HG03354 (cell line): ENCODE measurements at regions not wholly inside any gene's neighbourhood (a gene's known extent, or its start where the extent isn't known, plus 50 kb on each side); places are given as distances from the start of the nearest gene placed in this dataset.

ENCODE experiments used
- ATAC-seq: cut with Tn5 transposase; IDR thresholded peaks from one replicate; pipeline ENCODE4 v1.9.1; 2021; ENCODE audit warnings: mild to moderate bottlenecking; ENCODE audit not compliant: unreplicated experiment, poor library complexity, severe bottlenecking

- no peak for ATAC-seq
These were observed 148.2 kb downstream of the CAAP1 start for GRCh38 chr9:26744191-26744965.

GRCh38 chr9:26742828-26743476 is 149.7 kb downstream of the CAAP1 start:
- ATAC-seq = no peak

- no peak for ATAC-seq
These were observed 157.4 kb downstream of the CAAP1 start for GRCh38 chr9:26735160-26735559.

GRCh38 chr9:26729187-26729586 is 163.4 kb downstream of the CAAP1 start:
- no peak for ATAC-seq

- peak; percentile 80 for ATAC-seq
These were observed 165.1 kb downstream of the CAAP1 start for GRCh38 chr9:26727471-26727870.

GRCh38 chr9:26725573-26725972 is 167.0 kb downstream of the CAAP1 start:
- ATAC-seq = no peak

GRCh38 chr9:26723486-26723885 is 169.1 kb downstream of the CAAP1 start:
- peak; percentile 78 for ATAC-seq

- no peak for ATAC-seq
These were observed 169.8 kb downstream of the CAAP1 start for GRCh38 chr9:26722755-26723154.

- ATAC-seq = no peak
These were observed 182.6 kb downstream of the CAAP1 start for GRCh38 chr9:26710008-26710407.

- no peak for ATAC-seq
These were observed 186.4 kb downstream of the CAAP1 start for GRCh38 chr9:26706223-26706622.

- ATAC-seq = no peak
These were observed 197.3 kb downstream of the CAAP1 start for GRCh38 chr9:26695298-26695622.

GRCh38 chr9:26694381-26695297 is 198.0 kb downstream of the CAAP1 start:
- no peak for ATAC-seq

GRCh38 chr9:26689041-26689440 is 203.6 kb downstream of the CAAP1 start:
- no peak for ATAC-seq

GRCh38 chr9:26687421-26687820 is 205.2 kb downstream of the CAAP1 start:
- no peak for ATAC-seq

GRCh38 chr9:26685818-26686217 is 206.8 kb downstream of the CAAP1 start:
- ATAC-seq = no peak

GRCh38 chr9:26684029-26684428 is 208.6 kb downstream of the CAAP1 start:
- ATAC-seq = no peak

GRCh38 chr9:26682796-26683496 is 209.7 kb downstream of the CAAP1 start:
- no peak for ATAC-seq

- no peak for ATAC-seq
These were observed 210.6 kb downstream of the CAAP1 start for GRCh38 chr9:26682041-26682440.

- ATAC-seq = no peak
These were observed 214.5 kb downstream of the CAAP1 start for GRCh38 chr9:26677965-26678706.
